ENCODE measurements at regions not wholly inside any gene's neighbourhood (a gene's known extent, or its start where the extent isn't known, plus 50 kb on each side); places are given as distances from the start of the nearest gene placed in this dataset.

DNA sequence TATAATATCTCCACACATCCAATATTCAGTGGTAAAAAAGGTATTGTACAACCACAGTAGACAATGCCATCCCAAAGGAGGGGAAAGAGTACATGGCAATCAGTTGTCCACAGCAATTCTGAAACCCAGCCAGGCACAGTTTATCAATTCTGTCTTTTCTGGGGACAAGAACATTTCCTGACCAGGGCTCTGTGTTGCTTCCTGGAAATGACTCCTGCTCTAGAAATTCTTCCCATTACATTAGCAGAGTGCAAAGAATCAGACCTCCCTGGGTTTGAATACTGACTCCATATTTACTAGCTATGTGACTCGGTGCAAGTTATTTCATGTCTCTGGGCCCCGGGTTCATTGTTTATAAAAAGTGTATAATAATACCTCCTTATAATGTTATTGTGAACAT lies 220.4 kb upstream of the CFAP20DC start:
- WGBS, result 86% methylated on average over 2 of the region's 2 CpGs
- Histone ChIP-seq H3K27ac (ENCODE audit: low read depth in 1 of 2, low read length in 2 of 2) (no peak overlapping the region), H3K4me3 (ENCODE audit: low read depth in 1 of 3, low read length in 3 of 3) (no peak overlapping the region), H3K27me3 (ENCODE audit: control insufficient read depth in 4 of 4, insufficient read depth in 4 of 4, low read length in 3 of 4) (no peaks in the 10 kb centered on the region), H3K36me3 (ENCODE audit: control insufficient read depth in 4 of 4, insufficient read depth in 3 of 4, low read depth in 1 of 4, low read length in 3 of 4) (no peaks in the 10 kb centered on the region), H3K9me3 (ENCODE audit: control insufficient read depth in 4 of 4, low read length in 3 of 4) (no peaks in the 10 kb centered on the region), H3K4me1 (ENCODE audit: control insufficient read depth in 4 of 4, insufficient read depth in 4 of 4, low read length in 3 of 4) (no peaks in the 10 kb centered on the region), H3K9ac (ENCODE audit: low read depth in 1 of 2, low read length in 2 of 2) (no peak overlapping the region)
- no peak for DNase-seq (ENCODE audit: low spot score)
- TF ChIP-seq TAF1 (conservative IDR thresholded peaks at IDR 0.05) (no peak), RAD21 (IDR thresholded peaks at IDR 0.05) (no peak), RXRA (IDR thresholded peaks at IDR 0.05) (no peak), SP1 (IDR thresholded peaks at IDR 0.05) (no peak), EGR1 (IDR thresholded peaks at IDR 0.05; ENCODE audit: low read depth in 2 of 2) (no peak), HNF4A (conservative IDR thresholded peaks at IDR 0.05) (no peak), GABPA (IDR thresholded peaks at IDR 0.05 in 1 of 2, conservative IDR thresholded peaks at IDR 0.05 in 1 of 2) (no peak), HNF4G (IDR thresholded peaks at IDR 0.05) (no peak), FOXA2 (IDR thresholded peaks at IDR 0.05) (no peak)
- TF ChIP-seq, protein P1, sequence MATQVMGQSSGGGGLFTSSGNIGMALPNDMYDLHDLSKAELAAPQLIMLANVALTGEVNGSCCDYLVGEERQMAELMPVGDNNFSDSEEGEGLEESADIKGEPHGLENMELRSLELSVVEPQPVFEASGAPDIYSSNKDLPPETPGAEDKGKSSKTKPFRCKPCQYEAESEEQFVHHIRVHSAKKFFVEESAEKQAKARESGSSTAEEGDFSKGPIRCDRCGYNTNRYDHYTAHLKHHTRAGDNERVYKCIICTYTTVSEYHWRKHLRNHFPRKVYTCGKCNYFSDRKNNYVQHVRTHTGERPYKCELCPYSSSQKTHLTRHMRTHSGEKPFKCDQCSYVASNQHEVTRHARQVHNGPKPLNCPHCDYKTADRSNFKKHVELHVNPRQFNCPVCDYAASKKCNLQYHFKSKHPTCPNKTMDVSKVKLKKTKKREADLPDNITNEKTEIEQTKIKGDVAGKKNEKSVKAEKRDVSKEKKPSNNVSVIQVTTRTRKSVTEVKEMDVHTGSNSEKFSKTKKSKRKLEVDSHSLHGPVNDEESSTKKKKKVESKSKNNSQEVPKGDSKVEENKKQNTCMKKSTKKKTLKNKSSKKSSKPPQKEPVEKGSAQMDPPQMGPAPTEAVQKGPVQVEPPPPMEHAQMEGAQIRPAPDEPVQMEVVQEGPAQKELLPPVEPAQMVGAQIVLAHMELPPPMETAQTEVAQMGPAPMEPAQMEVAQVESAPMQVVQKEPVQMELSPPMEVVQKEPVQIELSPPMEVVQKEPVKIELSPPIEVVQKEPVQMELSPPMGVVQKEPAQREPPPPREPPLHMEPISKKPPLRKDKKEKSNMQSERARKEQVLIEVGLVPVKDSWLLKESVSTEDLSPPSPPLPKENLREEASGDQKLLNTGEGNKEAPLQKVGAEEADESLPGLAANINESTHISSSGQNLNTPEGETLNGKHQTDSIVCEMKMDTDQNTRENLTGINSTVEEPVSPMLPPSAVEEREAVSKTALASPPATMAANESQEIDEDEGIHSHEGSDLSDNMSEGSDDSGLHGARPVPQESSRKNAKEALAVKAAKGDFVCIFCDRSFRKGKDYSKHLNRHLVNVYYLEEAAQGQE (IDR thresholded peaks at IDR 0.05), result no peak
- TF ChIP-seq, protein P2, sequence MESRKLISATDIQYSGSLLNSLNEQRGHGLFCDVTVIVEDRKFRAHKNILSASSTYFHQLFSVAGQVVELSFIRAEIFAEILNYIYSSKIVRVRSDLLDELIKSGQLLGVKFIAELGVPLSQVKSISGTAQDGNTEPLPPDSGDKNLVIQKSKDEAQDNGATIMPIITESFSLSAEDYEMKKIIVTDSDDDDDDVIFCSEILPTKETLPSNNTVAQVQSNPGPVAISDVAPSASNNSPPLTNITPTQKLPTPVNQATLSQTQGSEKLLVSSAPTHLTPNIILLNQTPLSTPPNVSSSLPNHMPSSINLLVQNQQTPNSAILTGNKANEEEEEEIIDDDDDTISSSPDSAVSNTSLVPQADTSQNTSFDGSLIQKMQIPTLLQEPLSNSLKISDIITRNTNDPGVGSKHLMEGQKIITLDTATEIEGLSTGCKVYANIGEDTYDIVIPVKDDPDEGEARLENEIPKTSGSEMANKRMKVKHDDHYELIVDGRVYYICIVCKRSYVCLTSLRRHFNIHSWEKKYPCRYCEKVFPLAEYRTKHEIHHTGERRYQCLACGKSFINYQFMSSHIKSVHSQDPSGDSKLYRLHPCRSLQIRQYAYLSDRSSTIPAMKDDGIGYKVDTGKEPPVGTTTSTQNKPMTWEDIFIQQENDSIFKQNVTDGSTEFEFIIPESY (IDR thresholded peaks at IDR 0.05), result no peak

DNA sequence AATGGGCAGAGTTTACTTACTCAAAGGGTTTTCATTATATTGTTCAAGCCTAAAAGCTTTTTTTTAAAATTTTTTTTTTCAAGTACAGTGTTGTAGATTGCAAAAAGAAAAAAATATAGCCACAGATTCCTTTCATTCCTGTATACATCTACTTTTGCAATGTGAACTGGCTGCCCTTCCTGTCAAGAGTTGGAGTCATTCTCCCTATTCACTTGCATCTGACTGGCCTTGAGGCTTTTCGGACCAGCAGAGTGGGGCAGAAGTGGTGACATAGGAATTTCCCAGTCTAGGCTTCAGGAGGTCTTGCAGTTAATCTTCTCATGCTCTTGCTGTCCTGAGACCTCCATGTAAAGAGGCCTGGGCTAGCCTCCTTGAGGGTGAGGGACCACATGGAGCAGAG lies 218.3 kb upstream of the CFAP20DC start:
- no peak for DNase-seq (ENCODE audit: low spot score)
- Histone ChIP-seq H3K9ac (ENCODE audit: low read depth in 1 of 2, low read length in 2 of 2) (no peak overlapping the region), H3K36me3 (ENCODE audit: control insufficient read depth in 4 of 4, insufficient read depth in 3 of 4, low read depth in 1 of 4, low read length in 3 of 4) (no peaks in the 10 kb centered on the region), H3K4me3 (ENCODE audit: low read depth in 1 of 3, low read length in 3 of 3) (no peak overlapping the region), H3K27me3 (ENCODE audit: control insufficient read depth in 4 of 4, insufficient read depth in 4 of 4, low read length in 3 of 4) (no peaks in the 10 kb centered on the region), H3K27ac (ENCODE audit: low read depth in 1 of 2, low read length in 2 of 2) (no peak overlapping the region), H3K4me1 (ENCODE audit: control insufficient read depth in 4 of 4, insufficient read depth in 4 of 4, low read length in 3 of 4) (no peaks in the 10 kb centered on the region), H3K9me3 (ENCODE audit: control insufficient read depth in 4 of 4, low read length in 3 of 4) (no peaks in the 10 kb centered on the region)
- WGBS, result 85% methylated on average over 1 of the region's 1 CpG
- no peak for TF ChIP-seq FOXA2 (IDR thresholded peaks at IDR 0.05)
- TF ChIP-seq FOXA1 (IDR thresholded peaks at IDR 0.05), result no peak
- no peak for TF ChIP-seq RXRA (IDR thresholded peaks at IDR 0.05)
- no peak for TF ChIP-seq HNF4G (IDR thresholded peaks at IDR 0.05)
- TF ChIP-seq GABPA (IDR thresholded peaks at IDR 0.05 in 1 of 2, conservative IDR thresholded peaks at IDR 0.05 in 1 of 2), result no peak
- TF ChIP-seq, protein P3, sequence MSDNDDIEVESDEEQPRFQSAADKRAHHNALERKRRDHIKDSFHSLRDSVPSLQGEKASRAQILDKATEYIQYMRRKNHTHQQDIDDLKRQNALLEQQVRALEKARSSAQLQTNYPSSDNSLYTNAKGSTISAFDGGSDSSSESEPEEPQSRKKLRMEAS (IDR thresholded peaks at IDR 0.05), result no peak

DNA sequence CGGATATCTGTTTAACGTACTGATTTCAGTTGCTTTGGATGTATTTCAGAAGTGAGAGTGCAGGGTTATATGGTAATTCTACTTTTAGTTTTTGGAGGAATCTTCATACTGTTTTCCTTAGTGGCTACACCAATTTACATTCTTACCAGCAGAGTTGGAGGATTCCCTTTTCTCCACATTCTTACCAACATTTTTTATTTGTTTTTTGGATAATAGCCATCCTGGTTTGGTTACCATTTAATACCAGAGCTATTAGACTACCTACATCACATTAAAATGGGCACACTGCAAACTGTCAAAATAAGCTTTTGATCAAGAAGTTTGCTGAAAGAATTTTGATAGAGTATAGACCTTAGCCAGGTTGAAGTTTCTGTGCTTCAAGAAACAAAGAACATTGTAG lies 217.2 kb upstream of the CFAP20DC start:
- no peak overlapping the region for H3K9ac ChIP-seq (ENCODE audit: low read depth in 1 of 2, low read length in 2 of 2)
- no peaks in the 10 kb centered on the region for H3K9me3 ChIP-seq (ENCODE audit: control insufficient read depth in 4 of 4, low read length in 3 of 4)
- H3K27ac ChIP-seq (ENCODE audit: low read depth in 1 of 2, low read length in 2 of 2), result no peak overlapping the region
- no peak for DNase-seq (ENCODE audit: low spot score)
- no peaks in the 10 kb centered on the region for H3K27me3 ChIP-seq (ENCODE audit: control insufficient read depth in 4 of 4, insufficient read depth in 4 of 4, low read length in 3 of 4)
- H3K4me1 ChIP-seq (ENCODE audit: control insufficient read depth in 4 of 4, insufficient read depth in 4 of 4, low read length in 3 of 4), result no peaks in the 10 kb centered on the region
- no peak overlapping the region for H3K4me3 ChIP-seq (ENCODE audit: low read depth in 1 of 3, low read length in 3 of 3)
- 70% methylated on average over 2 of the region's 2 CpGs for WGBS
- H3K36me3 ChIP-seq (ENCODE audit: control insufficient read depth in 4 of 4, insufficient read depth in 3 of 4, low read depth in 1 of 4, low read length in 3 of 4), result no peaks in the 10 kb centered on the region
- TF ChIP-seq, protein P4, sequence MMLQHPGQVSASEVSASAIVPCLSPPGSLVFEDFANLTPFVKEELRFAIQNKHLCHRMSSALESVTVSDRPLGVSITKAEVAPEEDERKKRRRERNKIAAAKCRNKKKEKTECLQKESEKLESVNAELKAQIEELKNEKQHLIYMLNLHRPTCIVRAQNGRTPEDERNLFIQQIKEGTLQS (IDR thresholded peaks at IDR 0.05), result no peak
- TF ChIP-seq SP1 (IDR thresholded peaks at IDR 0.05) (no peak), NR2F2 (IDR thresholded peaks at IDR 0.05) (no peak), HNF4A (conservative IDR thresholded peaks at IDR 0.05) (no peak), TAF1 (conservative IDR thresholded peaks at IDR 0.05) (no peak), JUND (IDR thresholded peaks at IDR 0.05) (no peak), HNF4G (IDR thresholded peaks at IDR 0.05) (no peak), RAD21 (IDR thresholded peaks at IDR 0.05) (no peak), YY1 (IDR thresholded peaks at IDR 0.05) (no peak), FOXA2 (IDR thresholded peaks at IDR 0.05) (no peak), FOXA1 (IDR thresholded peaks at IDR 0.05) (no peak), EGR1 (IDR thresholded peaks at IDR 0.05; ENCODE audit: low read depth in 2 of 2) (no peak)
- TF ChIP-seq, protein P1 (IDR thresholded peaks at IDR 0.05), result no peak
